NCI-H1417 (cell line): ENCODE measurements at regions not wholly inside any gene's neighbourhood (a gene's known extent, or its start where the extent isn't known, plus 50 kb on each side); places are given as distances from the start of the nearest gene placed in this dataset.

Experiments
- DNase-seq, 3 experiments: peaks; one replicate each; lab custom pipeline; 2025; lab: John Stamatoyannopoulos, UW

- no peak for DNase-seq
These were observed 76.4 kb upstream of the PRSS58 start for GRCh38 chr7:142334236-142334635.

- no peak for DNase-seq
These were observed 74.6 kb upstream of the PRSS58 start for GRCh38 chr7:142332421-142332820.

- DNase-seq = no peak
These were observed 74.1 kb upstream of the PRSS58 start for GRCh38 chr7:142331941-142332340.

- DNase-seq = peak in 1 of 3 experiments; percentile 29
These were observed 71.4 kb upstream of the PRSS58 start for GRCh38 chr7:142329062-142329790.

GRCh38 chr7:142328551-142328950 lies 70.7 kb upstream of the PRSS58 start:
- DNase-seq = no peak

- peak in 1 of 3 experiments; percentile 64 for DNase-seq
These were observed 70.0 kb upstream of the PRSS58 start for GRCh38 chr7:142327628-142328405.

- peak in 2 of 3 experiments; percentile 15 to 59 for DNase-seq
These were observed 65.8 kb upstream of the PRSS58 start for GRCh38 chr7:142323706-142324105.

GRCh38 chr7:142321391-142321790 lies 63.5 kb upstream of the PRSS58 start:
- DNase-seq = no peak

GRCh38 chr7:142320883-142321282 lies 63.0 kb upstream of the PRSS58 start:
- DNase-seq = no peak

- peak in 1 of 3 experiments; percentile 19 for DNase-seq
These were observed 62.1 kb upstream of the PRSS58 start for GRCh38 chr7:142319970-142320369.

DNA sequence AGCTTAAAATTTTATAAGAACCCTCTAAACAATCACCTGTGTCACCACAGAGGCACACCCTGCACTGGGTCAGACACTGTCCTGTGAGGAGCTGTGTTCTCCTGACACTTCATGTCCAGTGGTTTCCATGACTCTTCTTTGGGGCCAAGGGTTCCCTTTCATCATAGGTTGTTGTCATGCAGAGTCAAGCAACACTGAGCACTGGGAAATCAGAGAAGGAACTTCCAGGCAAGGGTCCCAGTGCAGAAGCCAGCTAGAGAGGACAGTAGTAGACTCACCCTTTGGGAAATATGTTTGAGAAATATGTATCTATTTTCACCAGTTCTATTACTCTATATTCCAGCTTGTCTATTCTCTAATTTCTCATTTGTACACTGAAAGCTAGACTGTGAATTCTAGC lies 56.4 kb upstream of the PRSS58 start:
- DNase-seq = no peak

GRCh38 chr7:142313528-142313927 lies 55.7 kb upstream of the PRSS58 start:
- no peak for DNase-seq

- no peak for DNase-seq
These were observed 54.0 kb upstream of the PRSS58 start for GRCh38 chr7:142311876-142312275.

- no peak for DNase-seq
These were observed 51.1 kb upstream of the PRSS58 start for GRCh38 chr7:142308918-142309317.

DNA sequence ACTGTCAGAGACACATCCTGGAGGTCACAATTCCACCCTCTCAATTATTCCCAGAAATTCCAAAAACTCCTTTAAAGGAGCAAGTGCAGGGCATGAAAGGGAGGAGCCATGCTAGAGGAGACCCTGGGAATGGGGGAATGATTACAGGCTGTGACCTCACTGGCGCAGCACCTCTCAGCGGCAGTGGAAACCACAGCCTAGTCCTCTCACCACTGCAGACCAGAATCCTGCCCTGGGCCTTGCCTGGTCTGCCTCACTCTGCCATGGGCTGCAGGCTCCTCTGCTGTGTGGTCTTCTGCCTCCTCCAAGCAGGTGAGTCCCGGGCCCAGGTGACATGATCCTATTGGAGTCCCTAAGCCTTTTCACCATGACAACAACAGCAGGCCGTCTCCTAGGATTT lies 50.5 kb upstream of the PRSS58 start:
- DNase-seq = no peak
